H1 (cell line): ENCODE measurements at regions not wholly inside any gene's neighbourhood (a gene's known extent, or its start where the extent isn't known, plus 50 kb on each side); places are given as distances from the start of the nearest gene placed in this dataset.
A peak's percentile ranks its signal among the peaks of the same experiment; 100 is the strongest.

Source experiments
- CTCF ChIA-PET: fragments of 300-600 bp; sonication (Branson Sonifier 250); formaldehyde crosslinking; loops from one replicate; lab custom pipeline; 2021; ENCODE audit not compliant: partially characterized antibody; lab: Charles Lee
- POLR2A ChIA-PET: fragments of 300-600 bp; sonication (Branson Sonifier 250); formaldehyde crosslinking; loops from one replicate; lab custom pipeline; 2021; ENCODE audit warnings: inconsistent platforms; ENCODE audit not compliant: partially characterized antibody; lab: Charles Lee
- DNase-seq, 2 experiments: peaks; one replicate each; pipeline versions ENCODE4 v3.0.0 to v3.0.0-alpha.2; 2010 to 2022; ENCODE audit warnings: low spot score in 2 of 2, low read depth in 1 of 2, mixed read lengths in 1 of 2
- FAIRE-seq: peaks from 2 replicates; lab custom pipeline; 2011; peaks lifted over from hg19 to GRCh38; lab: Jason Lieb, UNC
- H2AFZ ChIP-seq: 2 replicates; pipeline ENCODE4 v1.8.1; 2012; ENCODE audit warnings: low read length, inconsistent platforms
- H2AK5ac ChIP-seq: 2 replicates; pipeline ENCODE4 v1.6.1; 2013; ENCODE audit warnings: low read depth, low read length
- H2BK120ac ChIP-seq: replicated peaks from 2 replicates; pipeline ENCODE3; 2013; ENCODE audit warnings: low read depth, low read length, inconsistent platforms
- H2BK12ac ChIP-seq: 2 replicates; pipeline ENCODE4 v1.6.1; 2013; ENCODE audit warnings: low read depth, low read length
- H2BK15ac ChIP-seq: 2 replicates; pipeline ENCODE4 v1.6.1; 2013; ENCODE audit warnings: low read length
- H2BK20ac ChIP-seq: 2 replicates; pipeline ENCODE4 v1.6.1; 2013; ENCODE audit warnings: low read length
- H2BK5ac ChIP-seq: 2 replicates; pipeline ENCODE4 v1.6.1; 2013; ENCODE audit warnings: low read depth, low read length
- H3K14ac ChIP-seq: 2 replicates; pipeline ENCODE4 v1.6.1; 2013; ENCODE audit warnings: inconsistent platforms; ENCODE audit not compliant: insufficient read length
- H3K18ac ChIP-seq: 2 replicates; pipeline ENCODE4 v1.6.1; 2013; ENCODE audit warnings: low read length; ENCODE audit errors: extremely low read depth
- H3K23ac ChIP-seq: 2 replicates; pipeline ENCODE4 v1.6.1; 2013; ENCODE audit warnings: inconsistent platforms; ENCODE audit not compliant: insufficient read length
- H3K23me2 ChIP-seq: 2 replicates; pipeline ENCODE4 v1.6.1; 2013; ENCODE audit warnings: low read depth, low read length
- H3K27ac ChIP-seq: 2 replicates; pipeline ENCODE4 v1.6.1; 2011; ENCODE audit warnings: low read depth, low read length, inconsistent platforms
- H3K27me3 ChIP-seq, 4 experiments: replicated peaks in 1 of 4; 1 replicate in 1 of 4; 2 replicates in 3 of 4; pipeline versions ENCODE4 v1.6.1 to v1.8.1; 2011 to 2013; ENCODE audit warnings: low read length in 3 of 4, mild to moderate bottlenecking in 3 of 4, inconsistent platforms in 2 of 4, mixed read lengths in 2 of 4, moderate library complexity in 1 of 4; ENCODE audit not compliant: control insufficient read depth in 3 of 4, insufficient read depth in 3 of 4; ENCODE audit errors: extremely low read depth in 1 of 4
- H3K36me3 ChIP-seq, 4 experiments: 2 replicates each; pipeline versions ENCODE4 v1.6.1 to v1.8.1; 2011 to 2013; ENCODE audit warnings: mild to moderate bottlenecking in 4 of 4, low read length in 3 of 4, moderate library complexity in 2 of 4, control low read depth in 1 of 4, inconsistent platforms in 1 of 4; ENCODE audit not compliant: insufficient read depth in 4 of 4, control insufficient read depth in 2 of 4
- H3K4ac ChIP-seq: replicated peaks from 2 replicates; pipeline ENCODE3; 2013; ENCODE audit warnings: low read length, low read depth, mixed read lengths, inconsistent platforms; ENCODE audit not compliant: insufficient read length
- H3K4me1 ChIP-seq, 4 experiments: replicated peaks in 1 of 4; 1 replicate in 1 of 4; 2 replicates in 3 of 4; pipeline versions ENCODE4 v1.6.1 to v1.8.1; 2011 to 2013; ENCODE audit warnings: low read length in 3 of 4, inconsistent platforms in 2 of 4, mixed read lengths in 1 of 4; ENCODE audit not compliant: insufficient read depth in 4 of 4, control insufficient read depth in 3 of 4
- H3K4me2 ChIP-seq, 2 experiments: 2 replicates each; pipeline versions ENCODE4 v1.6.1 to v1.8.1; 2011 to 2013; ENCODE audit warnings: low read depth in 2 of 2, low read length in 2 of 2, control low read depth in 1 of 2, inconsistent platforms in 1 of 2, mild to moderate bottlenecking in 1 of 2; ENCODE audit not compliant: insufficient read depth in 1 of 2
- H3K4me3 ChIP-seq, 4 experiments: fragments of 200-600, 300-600 bp in 1 of 4; sonication (generic), shearing (Covaris generic), sonication (Bioruptor Twin) in 1 of 4; 2 replicates each; pipeline versions ENCODE4 v1.5.1 to v1.8.1; 2011 to 2016; ENCODE audit warnings: low read length in 4 of 4, low read depth in 3 of 4, control low read depth in 2 of 4, inconsistent platforms in 2 of 4, mild to moderate bottlenecking in 2 of 4, mixed read lengths in 1 of 4, moderate library complexity in 1 of 4; ENCODE audit not compliant: insufficient read depth in 2 of 4; ENCODE audit errors: extremely low read depth in 1 of 4
- H3K56ac ChIP-seq: replicated peaks from 2 replicates; pipeline ENCODE3; 2013; ENCODE audit warnings: low read depth, mild to moderate bottlenecking, mixed read lengths, low read length, inconsistent platforms; ENCODE audit not compliant: insufficient read length
- H3K79me1 ChIP-seq: 2 replicates; pipeline ENCODE4 v1.6.1; 2013; ENCODE audit warnings: low read depth, low read length, control low read depth
- H3K79me2 ChIP-seq, 2 experiments: 2 replicates each; pipeline versions ENCODE4 v1.6.1 to v1.8.1; 2012 to 2013; ENCODE audit warnings: low read length in 2 of 2, mild to moderate bottlenecking in 2 of 2, inconsistent platforms in 1 of 2; ENCODE audit not compliant: insufficient read depth in 2 of 2, control insufficient read depth in 1 of 2
- H3K9ac ChIP-seq, 4 experiments: replicated peaks in 1 of 4; 1 replicate in 1 of 4; 2 replicates in 3 of 4; pipeline versions ENCODE4 v1.6.1 to v1.8.1; 2011 to 2013; ENCODE audit warnings: low read depth in 3 of 4, low read length in 3 of 4, control low read depth in 2 of 4, mild to moderate bottlenecking in 2 of 4, moderate library complexity in 2 of 4, inconsistent platforms in 1 of 4; ENCODE audit errors: extremely low read depth in 1 of 4
- H3K9me3 ChIP-seq, 2 experiments: 2 replicates each; pipeline versions ENCODE4 v1.6.1 to v1.8.1; 2012 to 2013; ENCODE audit warnings: mild to moderate bottlenecking in 2 of 2, moderate library complexity in 2 of 2, control low read depth in 1 of 2, inconsistent platforms in 1 of 2, low read depth in 1 of 2, low read length in 1 of 2, mixed read lengths in 1 of 2; ENCODE audit not compliant: insufficient read depth in 2 of 2
- H4K20me1 ChIP-seq, 2 experiments: replicated peaks in 1 of 2; 2 replicates each; pipeline versions ENCODE3 to v1.8.1; 2011 to 2013; ENCODE audit warnings: inconsistent platforms in 2 of 2, low read length in 2 of 2, mild to moderate bottlenecking in 1 of 2; ENCODE audit not compliant: insufficient read depth in 2 of 2, control insufficient read depth in 1 of 2
- H4K5ac ChIP-seq: 2 replicates; pipeline ENCODE4 v1.6.1; 2013; ENCODE audit warnings: low read length, low read depth, mixed read lengths, inconsistent platforms; ENCODE audit not compliant: insufficient read length
- H4K8ac ChIP-seq: 2 replicates; pipeline ENCODE4 v1.8.0; 2013; ENCODE audit warnings: mild to moderate bottlenecking, moderate library complexity, low read length, inconsistent platforms; ENCODE audit not compliant: insufficient read depth; ENCODE audit errors: extremely low read depth
- H4K91ac ChIP-seq: replicated peaks from 2 replicates; pipeline ENCODE3; 2013; ENCODE audit warnings: low read length, mixed read lengths, inconsistent platforms; ENCODE audit not compliant: insufficient read length
- CHD1 ChIP-seq: IDR thresholded peaks from 2 replicates; pipeline ENCODE4 v1.6.1; 2012; ENCODE audit warnings: low read depth, low read length, improper control_type of control experiment
- HDAC6 ChIP-seq: IDR thresholded peaks from one replicate; pipeline ENCODE4 v1.7.1; 2012; ENCODE audit warnings: low read depth, mild to moderate bottlenecking, inconsistent platforms, low read length, moderate library complexity
- PHF8 ChIP-seq: fragments of 200-600 bp; sonication (generic); conservative IDR thresholded peaks from 2 replicates; pipeline ENCODE4 v1.7.1; 2012; ENCODE audit warnings: low read depth, mild to moderate bottlenecking, inconsistent platforms, low read length, moderate library complexity
- TAF7 ChIP-seq: optimal IDR thresholded peaks from 2 replicates; pipeline ENCODE3; 2011; ENCODE audit warnings: low read depth, mild to moderate bottlenecking, inconsistent platforms, low read length, moderate library complexity, borderline replicate concordance
- TBP ChIP-seq: IDR thresholded peaks from 2 replicates; pipeline ENCODE4 v1.6.1; 2011; ENCODE audit warnings: low read depth, low read length, improper control_type of control experiment
- WGBS, 2 experiments: shearing (Covaris generic) in 1 of 2; methylation state at CpG; one replicate each; pipeline versions ENCODE4 v1.1.6 to v1.1.7; 2013 to 2015; ENCODE audit warnings: low lambda C conversion rate in 2 of 2, mixed read lengths in 2 of 2, inconsistent platforms in 1 of 2, low coverage in 1 of 2, missing lambda C conversion rate in 1 of 2; ENCODE audit not compliant: insufficient replicate concordance in 2 of 2, insufficient coverage in 1 of 2, insufficient read length in 1 of 2; ENCODE audit errors: extremely low coverage in 1 of 2, missing lambda C conversion rate in 1 of 2; 5-methylcytosine and 5-hydroxymethylcytosine counted together

- H3K27me3 ChIP-seq: no peaks in the 10 kb centered on the region; a peak in 1 of 7 replicates
- TF ChIP-seq HDAC6 (no peak), CHD1 (no peak), TAF7 (no peak), PHF8 (no peak), TBP (no peak)
- no peaks in the 10 kb centered on the region for H3K36me3 ChIP-seq
- no peak overlapping the region for H2BK15ac ChIP-seq
- CTCF ChIA-PET: no interaction called here
- H3K4me2 ChIP-seq: no peak overlapping the region
- H3K79me1 ChIP-seq: no peaks in the 10 kb centered on the region
- no peaks in the 10 kb centered on the region for H3K79me2 ChIP-seq
- H3K9ac ChIP-seq: no peak overlapping the region
- H2AK5ac ChIP-seq: no peak overlapping the region
- no peak overlapping the region for H3K4ac ChIP-seq
- H3K4me1 ChIP-seq: no peaks in the 10 kb centered on the region
- no peak overlapping the region for H2BK120ac ChIP-seq
- H3K23me2 ChIP-seq: no peaks in the 10 kb centered on the region
- POLR2A ChIA-PET: no interaction called here
- FAIRE-seq: no peak
- no peak overlapping the region for H4K8ac ChIP-seq
- H3K9me3 ChIP-seq: no peaks in the 10 kb centered on the region
- no peak overlapping the region for H3K56ac ChIP-seq
- no peak overlapping the region for H3K23ac ChIP-seq
- no peak overlapping the region for H3K18ac ChIP-seq
- no peak overlapping the region for H2BK5ac ChIP-seq
- H4K20me1 ChIP-seq: no peaks in the 10 kb centered on the region
- H2BK20ac ChIP-seq: no peak overlapping the region
- peak overlapping the region; percentile 73 for H2AFZ ChIP-seq
- no peak overlapping the region for H4K91ac ChIP-seq
- no peak for DNase-seq
- H4K5ac ChIP-seq: no peak overlapping the region
- H3K14ac ChIP-seq: no peak overlapping the region
- H3K27ac ChIP-seq: no peak overlapping the region
- no peak overlapping the region for H3K4me3 ChIP-seq
- 100% methylated on average over 1 of the region's 1 CpG; no CpG with 5 or more reads in 1 of the 2 experiments for WGBS, 2 experiments
- H2BK12ac ChIP-seq: no peak overlapping the region
Measured at GRCh38 chr4:126172126-126172525, 857.4 kb downstream of the FAT4 start.
